Uterus (tissue), 3 donors: ENCODE measurements at regions not wholly inside any gene's neighbourhood (a gene's known extent, or its start where the extent isn't known, plus 50 kb on each side); places are given as distances from the start of the nearest gene placed in this dataset.

Experiments used
- DNase-seq, 2 donors: peaks; one replicate each; pipeline ENCODE4 v3.0.0-alpha.2; 2019 to 2020
- H3K27ac ChIP-seq, 2 donors: fragments of 200-600 bp; sonication (generic); 1 replicate in 1 of 2; 2 replicates in 1 of 2; pipeline ENCODE4 v1.5.1; 2016 to 2018
- H3K27me3 ChIP-seq, 2 donors: fragments of 200-600 bp; sonication (generic); one replicate each; pipeline ENCODE4 v1.5.1; 2018 to 2019; ENCODE audit warnings: control low read depth in 1 of 2
- H3K36me3 ChIP-seq, 2 donors: fragments of 200-600 bp; sonication (generic); one replicate each; pipeline ENCODE4 v1.5.1; 2019; ENCODE audit warnings: control low read depth in 1 of 2
- H3K4me1 ChIP-seq, 2 donors: fragments of 200-600 bp; sonication (generic); one replicate each; pipeline ENCODE4 v1.5.1; 2018 to 2019; ENCODE audit warnings: control low read depth in 1 of 2
- H3K4me3 ChIP-seq, 2 donors: fragments of 200-600 bp; sonication (generic); 1 replicate in 1 of 2; 2 replicates in 1 of 2; pipeline ENCODE4 v1.5.1; 2018 to 2019; ENCODE audit warnings: mild to moderate bottlenecking in 1 of 2
- H3K9me3 ChIP-seq, 2 donors: fragments of 200-600 bp; sonication (generic); one replicate each; pipeline ENCODE4 v1.5.1; 2019; ENCODE audit warnings: control low read depth in 1 of 2
- CTCF ChIP-seq, 4 experiments: fragments of 200-600 bp in 2 of 4; fragments of 450-650 bp in 2 of 4; sonication (generic) in 2 of 4; IDR thresholded peaks; one replicate each; pipeline ENCODE4 v1.5.1; 2016 to 2019; ENCODE audit warnings: antibody characterized with exemption in 4 of 4, mild to moderate bottlenecking in 2 of 4, moderate library complexity in 1 of 4
- POLR2A ChIP-seq, 2 donors: fragments of 450-650 bp; IDR thresholded peaks; one replicate each; pipeline ENCODE4 v1.6.1; 2016; ENCODE audit warnings: antibody characterized with exemption in 2 of 2, mild to moderate bottlenecking in 1 of 2, moderate library complexity in 1 of 2
- intact Hi-C: fragments of 100-400 bp; cut with DNase I; formaldehyde crosslinking; loops from one replicate; pipeline ENCODE4 v1.15.1; 2023; ENCODE audit warnings: low total_unique reads
- donor health status: DM: yes; HTN: yes; CAD: no.

GRCh38 chr1:216815260-216816131 lies 92.3 kb upstream of the ESRRG start:
- Histone ChIP-seq H3K4me1 (no peaks in the 10 kb centered on the region), H3K36me3 (no peaks in the 10 kb centered on the region), H3K27ac (no peak overlapping the region), H3K9me3 (no peaks in the 10 kb centered on the region), H3K4me3 (no peak overlapping the region), H3K27me3 (no peaks in the 10 kb centered on the region)
- TF ChIP-seq CTCF (IDR thresholded peaks at IDR 0.05): no peak
- no peak for TF ChIP-seq POLR2A (IDR thresholded peaks at IDR 0.05)
- intact Hi-C loops: no loop called here
- DNase-seq: no peak

- intact Hi-C loops: no loop called here
- H3K27me3 ChIP-seq: no peaks in the 10 kb centered on the region
- H3K27ac ChIP-seq: no peak overlapping the region
- no peak for TF ChIP-seq CTCF (IDR thresholded peaks at IDR 0.05)
- H3K4me1 ChIP-seq: no peaks in the 10 kb centered on the region
- H3K36me3 ChIP-seq: no peaks in the 10 kb centered on the region
- H3K4me3 ChIP-seq: no peak overlapping the region
- H3K9me3 ChIP-seq: no peaks in the 10 kb centered on the region
- no peak for DNase-seq
These were observed 91.5 kb upstream of the ESRRG start for GRCh38 chr1:216814576-216815259.

GRCh38 chr1:216812966-216813365 lies 89.7 kb upstream of the ESRRG start:
- H3K4me3 ChIP-seq: no peak overlapping the region
- no peaks in the 10 kb centered on the region for H3K27me3 ChIP-seq
- intact Hi-C loops: no loop called here

GRCh38 chr1:216809649-216810048 lies 86.4 kb upstream of the ESRRG start:
- Histone ChIP-seq H3K4me1 (no peaks in the 10 kb centered on the region), H3K36me3 (no peaks in the 10 kb centered on the region), H3K27ac (no peak overlapping the region), H3K27me3 (no peaks in the 10 kb centered on the region), H3K9me3 (no peaks in the 10 kb centered on the region), H3K4me3 (no peak overlapping the region)
- intact Hi-C loops: no loop called here
- TF ChIP-seq POLR2A (IDR thresholded peaks at IDR 0.05) (no peak), CTCF (IDR thresholded peaks at IDR 0.05) (no peak)
- no peak for DNase-seq

More at GRCh38 chr1:216812966-216813365, 89.7 kb upstream of the ESRRG start:
- TF ChIP-seq POLR2A (IDR thresholded peaks at IDR 0.05) (no peak), CTCF (IDR thresholded peaks at IDR 0.05) (no peak)
- no peak for DNase-seq
- Histone ChIP-seq H3K4me1 (no peaks in the 10 kb centered on the region), H3K36me3 (no peaks in the 10 kb centered on the region), H3K9me3 (no peaks in the 10 kb centered on the region), H3K27ac (no peak overlapping the region)

- intact Hi-C loops: no loop called here
These were observed 84.5 kb upstream of the ESRRG start for GRCh38 chr1:216807696-216808095.

More at GRCh38 chr1:216807696-216808095, 84.5 kb upstream of the ESRRG start:
- Histone ChIP-seq H3K4me1 (no peaks in the 10 kb centered on the region), H3K36me3 (no peaks in the 10 kb centered on the region), H3K9me3 (no peaks in the 10 kb centered on the region), H3K27ac (no peak overlapping the region), H3K27me3 (no peaks in the 10 kb centered on the region), H3K4me3 (no peak overlapping the region)
- TF ChIP-seq POLR2A (IDR thresholded peaks at IDR 0.05): no peak
- no peak for TF ChIP-seq CTCF (IDR thresholded peaks at IDR 0.05)
- DNase-seq: no peak
